ENCODE measurements at regions not wholly inside any gene's neighbourhood (a gene's known extent, or its start where the extent isn't known, plus 50 kb on each side); places are given as distances from the start of the nearest gene placed in this dataset.
A peak's percentile ranks its signal among the peaks of the same experiment; 100 is the strongest.
"Not testable (repeated sequence)": the region's sequence is repeated elsewhere in the genome, so short reads cannot be mapped to it uniquely, and the experiment has no call there.

- not testable (repeated sequence) for DNase-seq
These were observed 621.2 kb downstream of the JRKL start for GRCh38 chr11:97010997-97011396.

DNA sequence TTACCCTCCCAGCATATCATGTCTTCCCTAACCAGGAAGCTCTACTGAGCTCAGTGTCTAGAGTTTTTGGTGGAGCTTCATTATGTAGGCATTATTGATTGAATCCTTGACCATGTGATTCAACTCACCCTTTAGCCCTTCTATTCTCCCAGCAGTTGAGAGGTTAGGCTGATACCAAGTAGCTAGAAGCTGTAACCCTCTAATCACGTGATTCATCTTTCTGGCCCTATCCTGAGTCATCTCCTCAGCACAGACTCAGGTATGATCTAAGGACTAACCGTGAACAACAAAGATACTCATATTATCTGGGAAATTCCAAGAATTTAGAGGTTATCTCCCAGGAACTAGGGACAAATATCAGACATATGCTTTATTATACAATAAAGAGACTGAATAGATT is 625.5 kb downstream of the JRKL start:
- no peak for DNase-seq

DNA sequence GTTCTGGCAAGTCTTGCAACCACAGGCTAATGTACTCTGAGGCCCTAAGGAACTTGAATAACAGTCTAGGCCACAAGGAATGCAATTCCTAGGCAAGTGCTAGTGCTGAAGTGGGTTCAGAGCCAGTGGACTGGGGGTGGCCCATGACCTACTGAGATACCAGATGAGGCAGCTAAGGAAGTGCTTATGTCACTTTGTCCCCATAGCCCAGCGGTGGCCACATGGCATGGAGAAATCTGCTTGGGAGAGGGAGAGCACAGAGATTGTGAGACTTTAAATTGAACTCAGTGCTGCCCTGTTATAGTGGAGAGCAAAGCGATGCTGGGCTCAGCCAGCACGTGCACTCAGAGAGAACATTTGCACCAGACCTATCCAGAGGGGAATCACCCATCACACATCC is 629.5 kb downstream of the JRKL start:
- no peak for DNase-seq

- DNase-seq = no peak
These were observed 629.9 kb downstream of the JRKL start for GRCh38 chr11:97019754-97020153.

GRCh38 chr11:97022955-97023354 is 633.1 kb downstream of the JRKL start:
- DNase-seq = no peak

DNA sequence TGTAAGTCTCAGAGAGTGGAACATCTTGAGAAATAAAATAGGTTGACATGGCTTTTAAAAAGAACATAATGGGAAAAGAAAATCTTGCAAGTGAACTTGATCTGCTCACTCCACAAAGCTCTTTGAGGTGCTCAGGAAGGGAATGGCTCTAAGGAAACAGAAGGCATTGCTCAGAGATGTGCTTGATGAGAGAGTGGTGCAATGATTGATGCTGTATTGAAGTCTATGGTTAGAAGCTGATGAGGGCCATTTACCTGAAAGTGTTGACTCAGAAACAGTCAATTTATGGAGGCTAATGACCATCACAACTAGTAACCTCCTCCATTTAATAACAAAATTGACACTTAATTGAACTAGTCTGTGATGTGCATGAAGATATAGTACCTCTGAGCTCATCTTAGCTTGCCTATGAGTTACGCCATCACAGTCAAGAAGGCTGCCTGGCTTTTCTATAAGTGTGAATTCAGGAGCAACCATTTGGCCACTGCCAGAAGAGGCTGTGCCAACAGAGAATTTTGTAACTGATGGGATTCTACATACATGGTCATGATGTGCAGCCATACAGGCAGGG is 639.1 kb downstream of the JRKL start:
- no peak for DNase-seq

DNA sequence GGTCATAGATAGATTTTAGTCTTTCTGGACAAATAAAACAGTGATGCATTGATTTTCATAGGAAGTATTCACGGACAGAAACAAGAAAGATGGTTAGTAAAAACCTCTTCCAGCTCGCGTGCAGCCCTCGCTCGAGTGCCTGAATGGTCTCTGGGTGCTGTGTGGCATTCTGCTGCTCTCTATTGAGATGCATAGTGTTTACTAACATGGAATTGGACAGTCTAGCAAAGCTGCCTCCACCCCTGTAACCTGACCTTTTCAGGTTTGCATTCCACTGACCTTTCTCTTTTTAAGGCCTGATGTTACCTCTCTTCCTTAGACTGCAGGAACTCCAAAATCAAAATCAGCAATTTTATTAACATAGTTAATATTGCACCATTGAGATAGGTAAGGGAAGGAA is 643.4 kb downstream of the JRKL start:
- no peak for DNase-seq

- no peak for DNase-seq
These were observed 658.7 kb downstream of the JRKL start for GRCh38 chr11:97048481-97048880.

DNA sequence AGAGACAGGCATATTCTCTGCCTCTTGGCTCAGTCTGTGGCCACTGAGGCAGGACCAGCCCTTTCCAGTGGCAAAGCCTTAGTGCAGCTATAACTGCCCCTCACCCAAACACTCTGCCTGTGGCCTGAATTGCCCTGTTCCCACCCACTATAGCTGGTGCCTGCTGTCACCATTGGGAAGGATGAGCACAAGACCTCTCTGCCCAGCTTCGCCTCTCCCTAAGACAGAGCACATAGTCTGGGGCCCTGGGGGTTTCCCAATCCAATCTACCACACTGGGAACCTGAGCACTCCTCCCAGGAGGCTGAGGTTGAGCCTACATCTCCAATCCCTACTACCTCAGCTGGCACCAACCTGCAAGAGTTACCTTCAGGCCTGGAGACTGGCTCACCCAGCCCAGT is 670.4 kb downstream of the JRKL start:
- no peak for DNase-seq

DNA sequence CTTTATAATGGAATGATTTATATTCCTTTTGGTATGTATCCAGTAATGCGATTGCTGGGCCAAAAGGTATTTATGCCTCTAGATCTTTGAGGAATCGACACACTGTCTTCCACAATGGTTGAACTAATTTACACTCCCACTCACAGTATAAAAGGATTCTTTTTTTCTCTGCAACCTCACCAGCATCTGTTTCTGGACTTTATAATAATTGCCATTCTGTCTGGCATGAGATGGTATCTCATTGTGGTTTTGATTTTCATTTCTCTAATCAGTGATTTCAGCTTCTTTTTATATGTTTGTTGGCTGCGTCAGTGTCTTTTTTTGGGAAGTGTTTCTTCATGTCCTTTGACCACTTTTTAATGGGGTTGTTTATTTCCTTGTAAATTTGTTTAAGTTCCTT is 679.3 kb downstream of the JRKL start:
- DNase-seq = no peak

GRCh38 chr11:97072420-97072819 is 682.6 kb downstream of the JRKL start:
- no peak for DNase-seq

- DNase-seq = not testable (repeated sequence)
These were observed 686.9 kb downstream of the JRKL start for GRCh38 chr11:97076666-97077065.

DNA sequence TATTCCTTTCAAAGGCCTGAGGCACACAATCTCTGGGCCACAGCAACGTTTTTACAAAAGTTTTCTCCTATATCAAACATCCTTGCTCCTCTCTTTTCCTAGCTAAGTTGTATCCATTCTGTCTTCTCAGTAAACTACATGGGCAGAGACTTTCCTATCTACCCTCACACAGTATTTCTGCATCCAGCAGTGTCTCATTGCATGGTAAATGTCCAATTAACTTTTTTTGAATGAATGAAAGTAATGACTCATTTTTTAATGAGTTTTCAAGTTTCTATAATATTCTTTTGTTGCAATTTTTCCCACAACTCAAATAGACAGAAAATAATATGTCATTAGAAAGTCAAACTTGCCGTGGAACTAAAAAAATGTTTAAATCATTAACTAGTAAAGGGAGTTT is 688.6 kb downstream of the JRKL start:
- DNase-seq = no peak

DNA sequence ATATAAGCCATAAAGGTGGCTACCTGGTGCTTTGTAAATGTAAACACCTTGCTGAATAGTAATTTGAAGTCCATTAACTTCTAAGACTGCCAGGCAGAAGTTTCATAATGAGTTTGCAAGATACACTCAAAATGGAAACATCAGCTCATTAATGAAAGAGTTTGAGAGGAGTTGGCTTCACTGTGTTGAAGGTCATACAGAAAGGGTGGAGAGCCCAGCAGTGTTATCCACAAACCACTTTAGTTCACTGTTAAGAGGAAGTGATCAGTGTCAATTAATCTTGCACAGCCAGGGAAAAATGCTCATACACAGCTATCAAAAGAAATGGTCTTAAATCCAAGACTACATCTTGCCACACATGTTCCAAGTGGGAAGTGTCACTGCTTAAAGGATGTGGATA is 689.4 kb downstream of the JRKL start:
- no peak for DNase-seq

GRCh38 chr11:97087419-97087818 is 697.6 kb downstream of the JRKL start:
- no peak for DNase-seq

GRCh38 chr11:97092823-97093222 is 703.0 kb downstream of the JRKL start:
- DNase-seq = peak; percentile 15

- DNase-seq = not testable (repeated sequence)
These were observed 712.4 kb downstream of the JRKL start for GRCh38 chr11:97102180-97102579.

GRCh38 chr11:97107604-97108003 is 717.8 kb downstream of the JRKL start:
- DNase-seq = no peak

GRCh38 chr11:97109078-97109477 is 719.3 kb downstream of the JRKL start:
- DNase-seq = no peak

GRCh38 chr11:97110376-97110775 is 720.6 kb downstream of the JRKL start:
- no peak for DNase-seq

GRCh38 chr11:97111559-97111958 is 721.7 kb downstream of the JRKL start:
- no peak for DNase-seq

DNA sequence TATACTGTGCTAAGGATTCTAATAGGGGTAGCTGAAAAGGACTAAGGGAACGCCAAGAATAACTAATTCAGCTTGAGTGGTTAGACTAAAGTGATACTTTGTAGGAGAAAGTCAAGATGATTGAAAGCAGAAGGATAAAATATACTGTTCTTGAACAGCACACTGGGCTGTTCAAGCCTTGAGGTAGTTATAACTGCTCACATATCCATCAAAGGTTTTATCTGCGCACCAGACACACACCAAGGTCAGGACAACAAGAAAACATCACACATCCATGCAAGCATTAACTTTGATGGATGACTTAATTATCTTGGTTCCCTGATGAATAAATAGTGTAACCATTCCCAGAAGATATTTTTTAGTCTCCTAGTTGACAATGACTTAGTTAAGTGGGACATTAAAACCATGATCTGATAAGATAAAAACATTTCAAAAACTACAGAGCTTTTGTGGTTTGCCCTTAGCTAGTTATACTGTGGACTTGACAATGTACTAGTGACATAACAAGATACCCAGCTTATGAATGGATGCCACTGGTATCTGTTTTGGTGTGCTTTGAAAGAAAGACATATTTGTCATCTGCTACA is 728.9 kb downstream of the JRKL start:
- DNase-seq = no peak

GRCh38 chr11:97123237-97123636 is 733.4 kb downstream of the JRKL start:
- no peak for DNase-seq

DNA sequence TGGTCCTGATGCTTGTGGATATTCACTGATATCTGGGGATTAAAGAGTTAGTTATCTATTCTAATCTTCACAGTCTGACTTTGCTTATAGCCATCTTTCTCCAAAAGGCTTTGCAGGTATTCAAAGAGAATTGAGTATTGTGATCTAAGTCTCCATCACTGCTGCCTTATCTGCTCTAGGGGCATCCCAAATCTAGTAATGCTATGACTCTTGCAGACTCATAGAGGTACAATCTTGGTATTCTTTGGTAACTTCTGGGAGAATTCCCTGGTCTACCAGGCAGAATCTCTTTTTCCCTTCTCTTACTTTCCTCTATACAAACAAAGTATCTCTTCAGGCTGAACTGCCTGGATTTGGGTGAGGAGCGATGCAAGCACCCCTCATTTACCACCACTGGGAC is 746.3 kb downstream of the JRKL start:
- DNase-seq = no peak

Data from muscle of arm (tissue), 1 donor.